GM19452 (cell line): ENCODE measurements at regions not wholly inside any gene's neighbourhood (a gene's known extent, or its start where the extent isn't known, plus 50 kb on each side); places are given as distances from the start of the nearest gene placed in this dataset.

ENCODE experiments used
- ATAC-seq: cut with Tn5 transposase; IDR thresholded peaks from one replicate; pipeline ENCODE4 v1.9.1; 2021; ENCODE audit not compliant: unreplicated experiment

DNA sequence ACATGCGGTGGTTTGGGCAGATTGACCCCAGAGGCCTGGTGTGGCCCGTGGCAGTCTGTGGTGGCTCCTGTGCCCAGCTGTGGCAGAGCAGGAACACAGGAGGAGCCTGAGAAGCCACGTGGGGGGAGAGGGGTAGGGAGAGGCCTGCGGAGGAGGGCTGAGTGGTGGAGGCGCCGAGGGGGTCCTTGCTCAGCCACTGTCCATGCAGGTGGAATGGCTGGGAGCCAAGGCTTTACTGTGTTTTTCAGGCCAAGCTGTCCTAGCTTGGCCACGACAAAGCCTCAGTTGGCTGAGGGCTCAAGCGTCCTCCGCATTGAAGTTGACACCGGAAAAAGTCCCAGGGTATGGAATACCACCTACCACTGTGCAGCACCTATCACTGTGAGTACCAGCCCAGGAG is 107.0 kb downstream of the VEGFA start:
- no peak for ATAC-seq

DNA sequence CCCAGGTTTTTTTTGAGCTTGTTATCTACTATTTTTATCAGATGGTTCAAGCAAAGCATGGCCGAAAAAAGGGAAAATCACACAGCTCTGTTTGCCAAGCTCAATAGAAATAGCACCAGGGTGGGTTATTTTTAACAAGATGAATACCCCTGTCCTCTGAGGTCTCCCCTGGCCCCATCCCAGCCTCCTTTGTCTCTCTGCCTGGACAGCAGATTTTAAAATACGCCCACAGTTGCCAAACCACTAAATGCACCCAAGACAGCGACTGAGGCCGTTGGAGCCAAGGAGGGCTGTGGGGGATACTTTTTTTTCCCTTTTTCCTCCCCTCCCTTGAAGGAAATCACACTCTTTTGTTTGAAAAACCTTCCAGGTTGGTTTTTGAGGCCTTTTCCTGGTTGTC is 106.6 kb downstream of the VEGFA start:
- no peak for ATAC-seq

DNA sequence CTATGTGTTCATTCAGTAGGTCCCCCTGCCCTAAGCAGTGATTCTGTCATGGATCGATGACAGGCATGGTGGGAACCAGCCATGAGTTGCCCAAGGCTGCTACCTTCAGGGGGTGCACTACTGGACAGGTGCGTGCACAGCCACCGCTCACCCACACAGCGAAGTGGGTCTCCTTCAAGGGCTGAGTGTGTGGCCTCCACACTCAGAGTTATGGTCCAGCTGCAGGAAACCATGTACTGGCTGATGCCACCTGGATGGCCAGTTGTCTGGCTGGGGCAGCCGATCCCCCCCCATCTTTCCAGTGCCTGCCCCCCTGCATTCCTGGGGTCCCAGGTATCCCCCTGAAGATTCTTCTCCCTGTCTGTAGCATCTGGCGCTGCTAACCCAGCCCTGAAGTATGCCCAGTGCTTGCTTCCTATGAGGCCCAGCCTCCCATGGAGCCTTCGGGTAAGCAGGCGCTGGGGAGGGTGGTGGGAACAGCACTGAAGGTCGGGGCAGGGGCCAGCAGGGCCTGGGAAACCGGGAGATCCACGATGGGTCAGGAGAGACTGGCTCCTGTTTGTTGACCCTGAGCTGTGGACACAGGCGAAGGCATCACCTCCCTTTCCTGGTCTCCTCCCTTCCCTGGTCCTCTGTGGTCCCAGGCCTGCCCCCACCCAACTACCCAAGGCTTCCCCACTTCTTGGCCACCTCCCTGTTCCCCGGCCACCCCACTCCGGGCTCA is 106.0 kb downstream of the VEGFA start:
- no peak for ATAC-seq

DNA sequence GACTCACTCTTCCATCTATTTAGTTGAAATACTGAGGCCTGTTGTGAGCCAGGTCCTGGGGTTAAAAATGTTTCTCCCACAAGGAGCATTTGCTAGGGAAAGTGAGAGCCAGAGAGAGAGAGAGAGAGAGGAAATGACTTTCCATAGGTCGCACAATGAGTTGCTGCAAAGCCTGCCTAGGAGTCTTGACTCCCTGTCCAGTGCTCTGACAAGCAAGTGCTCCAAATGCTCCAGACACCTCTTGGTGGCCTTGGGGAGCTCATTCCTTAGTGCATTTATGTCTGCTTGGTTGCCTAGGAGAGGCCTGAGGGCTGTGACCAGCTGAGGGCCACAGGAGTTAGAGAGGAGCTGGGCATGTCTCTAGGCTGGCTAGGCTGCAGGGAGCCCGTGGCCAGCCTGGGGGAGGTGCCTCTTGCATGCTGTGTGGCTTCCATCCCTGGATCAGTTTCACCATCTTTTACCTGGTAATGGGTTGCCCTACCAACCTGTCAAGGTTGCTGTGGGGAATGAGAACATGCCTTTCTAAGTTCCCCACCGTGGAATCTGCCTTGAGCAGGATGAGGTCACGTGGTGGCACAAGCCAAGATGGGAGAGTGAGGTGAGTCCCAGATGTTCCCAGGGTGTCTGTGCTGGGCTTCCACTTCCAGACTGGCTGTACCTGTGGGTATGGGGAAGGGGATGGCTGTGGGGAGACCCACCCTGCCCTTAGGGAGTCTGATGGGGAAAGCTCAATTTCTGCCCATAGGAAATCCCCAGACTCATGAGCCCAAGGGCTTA is 105.0 kb downstream of the VEGFA start:
- ATAC-seq, result no peak

DNA sequence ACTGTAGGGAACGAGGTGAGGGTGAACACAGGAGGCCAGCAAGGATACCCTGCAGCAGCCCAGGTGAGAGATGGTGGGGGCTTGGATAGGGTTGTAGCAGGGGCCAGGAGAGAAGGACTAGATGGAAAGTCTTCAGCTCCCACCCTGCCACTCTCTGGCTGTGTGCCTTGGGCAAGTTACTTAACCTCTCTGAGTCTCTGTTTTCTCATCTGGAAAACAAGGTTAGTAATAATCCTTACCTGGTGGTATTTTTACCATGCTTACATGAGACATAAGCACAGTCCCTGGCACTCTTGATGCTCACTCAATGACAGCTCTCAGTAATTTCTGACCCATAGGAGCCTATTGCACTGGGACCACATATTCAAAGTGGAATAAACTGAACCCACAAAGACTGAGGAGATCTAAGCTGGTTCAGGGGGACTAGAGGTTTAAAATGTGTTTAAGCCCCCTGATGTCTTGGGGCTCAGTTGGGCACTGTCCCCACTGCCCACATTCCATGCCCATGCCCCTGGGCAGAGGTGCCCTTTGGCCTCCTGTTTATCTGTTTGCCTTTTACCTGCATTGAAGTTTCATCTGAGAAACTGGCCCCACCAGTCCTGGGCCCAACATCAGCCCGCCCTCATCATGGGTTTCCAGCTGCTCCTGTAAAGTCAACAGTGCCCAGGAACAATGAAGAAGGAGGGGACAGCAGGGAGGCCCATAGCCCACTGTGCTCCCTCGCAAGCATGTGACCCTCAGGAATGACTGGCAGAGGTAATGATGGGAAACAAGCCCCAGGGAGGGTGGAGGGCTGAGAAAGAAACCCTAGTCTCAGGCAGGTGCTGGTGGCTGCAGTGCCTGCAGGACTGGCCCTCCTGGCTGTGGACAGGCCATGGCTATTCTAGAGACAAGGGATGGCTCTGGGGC is 104.0 kb downstream of the VEGFA start:
- ATAC-seq, result no peak

DNA sequence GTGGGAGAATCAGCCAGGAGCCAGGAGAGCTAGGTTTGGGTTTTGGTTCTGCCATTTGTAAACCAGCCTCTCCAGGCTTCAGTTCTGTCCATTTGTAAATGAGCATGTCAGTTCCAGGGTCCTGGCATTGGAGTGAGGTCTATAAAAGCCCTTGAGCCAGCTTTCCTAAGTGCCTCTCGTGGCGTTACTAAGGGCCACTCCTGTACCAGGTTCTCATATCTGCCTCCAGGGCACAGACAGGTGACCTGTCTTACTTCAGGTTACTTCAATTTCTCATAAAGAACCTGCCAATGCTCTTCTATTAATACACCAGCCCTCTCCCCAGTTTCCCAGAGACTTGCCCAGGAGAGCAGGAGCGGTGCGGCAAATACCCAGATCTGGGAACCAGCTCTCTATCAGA is 101.9 kb downstream of the VEGFA start:
- no peak for ATAC-seq

DNA sequence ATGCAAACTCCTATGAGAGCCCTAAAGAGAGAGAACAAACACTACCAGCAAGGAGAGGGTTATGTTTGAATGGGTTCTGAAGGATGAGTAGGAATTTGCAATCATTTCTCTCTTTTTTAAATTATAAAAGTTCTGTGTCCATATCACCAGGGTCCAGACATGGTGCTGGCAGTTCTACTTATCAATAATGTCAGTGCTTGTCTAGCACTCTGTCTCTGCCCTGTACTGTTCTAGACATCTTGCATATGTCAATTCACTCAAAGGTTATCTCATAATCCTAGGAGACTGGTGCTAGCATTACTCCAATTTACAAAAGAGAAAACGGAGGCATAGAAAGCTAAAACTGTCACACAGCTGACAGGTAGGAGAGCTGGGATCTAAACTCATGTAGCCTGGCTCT is 101.3 kb downstream of the VEGFA start:
- ATAC-seq, result no peak

DNA sequence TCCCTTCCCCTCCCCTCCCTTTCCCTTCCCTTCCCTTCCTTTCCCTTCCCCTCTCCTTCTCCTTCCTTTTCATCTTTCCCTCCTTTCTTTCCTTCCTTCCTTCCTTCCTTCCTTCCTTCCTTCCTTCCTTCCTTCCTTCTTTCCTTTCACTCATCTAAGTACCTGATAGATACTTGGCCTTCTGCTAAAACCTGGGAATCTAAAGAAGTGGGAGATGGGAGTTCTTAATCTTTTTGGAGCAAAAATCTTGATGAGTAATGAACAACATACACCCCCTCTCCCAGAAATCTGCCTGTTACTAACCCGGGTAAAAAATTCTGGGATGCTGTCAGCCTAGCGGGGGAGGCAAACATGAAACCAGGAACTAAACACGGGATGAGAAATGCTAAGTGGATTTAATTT is 100.7 kb downstream of the VEGFA start:
- no peak for ATAC-seq

DNA sequence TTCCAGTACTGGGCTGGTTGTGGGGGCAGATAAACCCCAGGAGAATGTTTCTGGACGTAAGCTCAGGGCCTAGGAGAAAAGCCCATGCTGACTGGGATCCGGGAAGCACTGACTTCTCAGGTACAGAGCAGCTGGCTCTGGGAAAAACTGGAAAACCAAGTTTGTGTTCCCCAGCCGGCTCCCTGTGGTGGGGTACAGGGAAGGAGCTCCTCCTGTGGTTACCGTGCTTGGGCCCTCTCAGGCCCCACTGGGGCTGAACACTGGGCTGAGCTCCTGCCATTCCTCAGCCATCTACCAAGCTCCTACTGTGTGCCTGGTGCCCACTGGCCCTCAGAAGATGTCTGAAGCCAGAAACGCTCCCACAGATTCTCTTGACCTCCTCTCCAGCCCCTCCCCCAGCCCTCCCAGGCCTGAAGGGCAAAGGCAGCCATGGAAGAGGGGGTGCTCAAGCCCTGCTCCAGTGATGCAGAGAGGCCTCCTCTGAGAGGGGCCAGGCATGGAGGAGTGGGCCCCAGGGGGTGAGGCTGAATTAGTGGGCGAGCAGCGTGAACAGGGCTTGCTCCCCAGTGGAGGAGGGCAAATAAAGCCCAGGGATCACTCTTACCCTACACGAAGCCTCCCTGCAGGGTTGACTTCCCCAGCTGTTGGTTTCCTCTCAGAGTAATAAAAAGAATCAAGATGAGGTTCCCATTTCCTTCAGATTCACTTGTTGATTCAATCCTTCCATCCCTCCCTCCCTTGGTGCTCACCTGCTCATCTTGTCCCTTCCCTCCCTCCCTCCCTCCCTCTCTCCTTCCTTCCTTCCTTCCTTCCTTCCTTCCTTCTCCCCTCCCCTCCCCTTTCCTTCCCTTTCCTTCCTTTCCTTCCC is 100.0 kb downstream of the VEGFA start:
- no peak for ATAC-seq

DNA sequence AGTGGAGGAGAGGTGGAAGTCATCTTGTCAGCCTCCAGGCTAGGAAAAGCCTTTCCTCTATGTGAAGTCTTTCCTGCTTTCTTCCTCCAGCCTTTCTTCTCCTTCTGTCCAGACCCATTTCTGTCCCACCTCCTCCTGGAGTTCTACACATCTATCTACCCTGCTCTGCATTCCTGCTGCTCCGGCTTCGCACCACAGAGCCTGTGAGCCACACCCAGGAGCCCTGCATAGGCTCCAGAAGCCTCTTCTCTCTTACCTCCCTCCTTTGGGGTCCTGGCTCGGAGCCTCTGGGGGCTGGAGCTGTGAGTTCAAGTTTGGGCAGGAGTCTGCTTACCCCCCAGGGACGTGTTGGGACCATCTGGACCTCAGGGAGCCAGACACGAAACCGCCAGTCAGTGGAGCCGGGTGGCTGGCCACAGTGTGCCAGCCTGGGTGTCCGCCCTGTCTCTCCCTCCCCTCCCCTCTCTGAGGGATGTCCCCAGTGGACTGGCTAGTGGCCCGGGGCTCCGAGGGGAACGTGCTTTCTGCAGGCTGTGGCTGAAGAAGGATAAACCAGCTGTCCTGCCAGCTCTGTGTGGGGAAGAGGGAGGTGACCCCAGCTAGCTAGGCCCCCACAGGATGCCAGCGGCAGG is 99.2 kb downstream of the VEGFA start:
- ATAC-seq, result no peak

DNA sequence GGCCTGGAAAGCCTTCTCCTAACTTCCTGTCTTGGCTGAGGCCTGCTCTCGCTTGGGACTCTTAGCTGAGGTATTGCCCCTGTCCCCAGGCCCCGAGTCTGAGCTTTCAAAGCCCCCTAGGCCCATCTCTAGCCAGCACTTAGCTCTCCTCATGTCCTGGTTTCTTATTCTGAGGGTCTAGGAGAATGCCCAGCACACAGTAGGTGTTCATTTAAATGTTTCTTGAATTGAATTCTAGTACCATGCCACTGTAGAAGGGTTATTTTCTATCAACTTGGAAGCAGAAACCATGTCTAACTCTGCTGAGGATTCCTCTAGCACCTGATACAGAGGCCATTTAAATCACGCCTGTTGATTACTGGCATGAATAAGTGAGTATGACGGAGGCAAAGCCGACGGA is 98.5 kb downstream of the VEGFA start:
- no peak for ATAC-seq

DNA sequence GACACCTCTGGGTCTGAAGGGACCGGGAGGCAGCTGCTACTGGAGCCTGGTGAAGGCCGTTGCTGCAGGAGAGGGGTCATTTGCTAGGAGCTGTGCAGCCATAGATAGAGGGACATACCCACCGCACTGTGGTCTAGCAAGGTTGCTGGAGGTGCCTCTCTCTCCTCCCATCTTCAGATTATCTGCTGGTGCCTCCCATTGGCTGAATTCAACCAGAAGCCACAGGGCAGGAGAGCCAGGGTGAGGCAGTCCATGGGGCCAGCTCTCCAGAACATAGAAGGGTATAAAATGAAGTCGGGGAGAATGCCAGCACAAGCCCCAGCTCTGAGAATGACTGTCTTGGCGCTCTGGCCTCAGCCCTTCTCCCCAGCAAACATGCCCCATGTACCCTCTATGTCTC is 98.0 kb downstream of the VEGFA start:
- no peak for ATAC-seq

DNA sequence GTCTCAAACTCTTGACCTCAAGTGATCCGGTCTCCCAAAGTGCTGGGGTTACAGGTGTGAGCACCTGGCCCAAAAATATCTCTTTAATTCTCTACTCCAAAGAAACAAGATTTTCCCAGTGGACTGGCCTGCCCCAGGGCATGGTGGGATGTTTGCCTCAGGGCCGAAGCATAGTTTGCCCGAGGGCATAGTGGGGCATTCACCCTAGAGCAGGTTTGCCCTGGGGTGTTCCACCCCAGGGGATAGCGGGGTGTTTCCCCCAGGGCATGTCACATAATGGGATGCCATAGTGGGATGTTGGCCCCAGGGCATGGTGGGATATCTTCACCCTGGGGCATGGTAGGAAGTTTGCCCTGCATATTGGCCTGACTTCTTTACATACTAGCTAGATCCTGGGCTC is 97.2 kb downstream of the VEGFA start:
- ATAC-seq, result no peak

DNA sequence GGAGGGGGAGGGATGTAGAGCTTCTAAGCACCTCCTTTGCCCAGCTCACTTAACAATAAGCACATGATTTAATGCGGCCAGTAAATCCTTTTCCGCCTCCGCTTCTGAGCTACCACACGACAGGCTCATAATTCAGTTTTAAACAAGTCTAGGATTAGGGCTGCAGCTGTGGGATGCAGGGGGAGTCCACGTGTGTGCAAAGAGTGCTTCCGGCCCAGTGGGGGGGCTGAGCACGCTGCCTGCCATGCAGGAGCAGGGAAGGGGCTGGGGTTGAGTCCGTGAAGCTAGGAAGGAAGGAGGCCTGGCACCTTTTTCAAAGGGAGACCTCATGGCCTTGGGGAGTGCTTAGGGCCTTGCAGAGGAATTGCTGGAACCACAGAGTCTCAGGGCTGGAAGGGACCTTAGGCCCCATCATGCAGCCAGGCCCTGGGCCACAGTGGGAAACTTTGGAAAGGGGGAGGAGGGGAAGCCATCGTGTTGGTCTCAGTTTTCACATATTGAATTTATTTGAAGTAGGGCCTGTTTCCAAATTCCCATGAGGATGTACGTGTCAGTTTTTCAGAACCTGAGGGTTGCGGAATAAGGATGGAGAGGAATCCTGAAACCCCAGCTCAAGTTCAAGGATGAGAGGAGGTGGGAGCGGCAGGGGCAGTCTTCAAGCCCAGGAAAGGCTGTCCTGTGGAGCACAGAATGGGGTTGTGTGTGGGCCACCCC is 96.1 kb downstream of the VEGFA start:
- no peak for ATAC-seq

DNA sequence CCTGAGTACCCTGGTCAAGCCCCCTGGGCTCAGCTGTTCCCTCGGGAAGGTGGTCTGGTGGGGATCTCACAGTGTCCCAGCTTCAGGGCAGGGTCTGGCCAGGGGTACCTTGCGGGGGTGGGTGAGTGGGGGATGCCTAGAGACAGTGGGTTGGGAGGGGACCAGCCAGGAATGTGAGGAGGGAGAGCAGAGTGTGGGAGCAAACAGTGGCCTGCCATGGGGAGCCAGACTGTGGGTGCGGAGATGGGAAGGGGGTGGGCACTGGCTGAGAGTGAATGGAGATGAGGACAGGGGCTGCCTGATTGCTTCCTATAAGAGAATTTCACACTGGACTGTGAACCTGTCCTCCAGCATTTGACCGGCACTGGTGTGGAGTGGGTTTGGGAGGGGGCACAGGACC is 95.1 kb downstream of the VEGFA start:
- ATAC-seq, result no peak

DNA sequence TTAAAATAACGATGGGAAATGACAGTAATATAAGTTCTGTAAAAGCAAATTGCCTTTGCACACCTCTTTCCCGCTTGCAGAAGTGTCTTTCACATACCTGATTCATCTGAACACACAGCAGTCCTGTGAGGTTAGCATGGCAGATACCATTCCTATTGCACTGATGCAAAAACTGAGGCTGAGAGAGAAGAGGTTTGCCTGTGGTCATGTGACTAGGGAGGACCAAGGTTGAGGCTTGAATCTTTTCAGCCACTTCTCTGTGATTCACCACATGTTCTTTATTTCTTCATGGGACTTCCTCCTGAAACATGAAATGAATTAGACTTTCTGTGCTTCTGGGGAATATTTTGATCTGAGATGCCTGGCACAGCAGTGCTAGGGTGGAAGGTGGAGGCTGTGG is 92.9 kb downstream of the VEGFA start:
- ATAC-seq, result no peak

DNA sequence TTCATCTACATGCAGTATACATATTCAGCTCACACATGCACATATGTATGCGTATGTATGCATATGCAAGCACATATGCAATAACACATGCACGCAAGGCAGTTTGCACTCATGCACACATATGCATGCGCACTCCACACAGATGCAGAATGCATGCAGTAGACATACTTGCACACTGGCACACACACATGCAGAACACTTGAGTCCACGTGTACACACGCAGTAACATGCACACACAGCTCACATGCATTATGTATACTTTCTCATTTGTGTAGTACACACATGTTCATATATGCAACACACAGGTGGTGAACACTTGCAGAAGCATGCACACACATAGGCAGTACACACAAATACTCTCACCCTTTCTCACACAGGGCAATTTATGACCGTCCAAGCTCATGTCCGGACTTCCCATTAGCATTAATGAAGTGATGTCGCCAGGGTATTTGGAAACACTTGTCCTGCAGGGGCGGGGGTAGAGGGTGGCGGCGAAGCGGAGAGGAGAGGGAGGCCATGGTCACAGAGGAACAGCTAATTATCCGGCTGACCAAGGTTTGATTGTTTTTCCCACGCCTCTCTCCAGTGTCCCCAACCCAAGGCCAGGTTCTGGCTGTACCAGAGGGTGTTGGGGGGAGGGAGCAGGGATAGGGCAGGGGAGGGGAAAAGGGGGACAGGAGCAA is 91.3 kb downstream of the VEGFA start:
- no peak for ATAC-seq

DNA sequence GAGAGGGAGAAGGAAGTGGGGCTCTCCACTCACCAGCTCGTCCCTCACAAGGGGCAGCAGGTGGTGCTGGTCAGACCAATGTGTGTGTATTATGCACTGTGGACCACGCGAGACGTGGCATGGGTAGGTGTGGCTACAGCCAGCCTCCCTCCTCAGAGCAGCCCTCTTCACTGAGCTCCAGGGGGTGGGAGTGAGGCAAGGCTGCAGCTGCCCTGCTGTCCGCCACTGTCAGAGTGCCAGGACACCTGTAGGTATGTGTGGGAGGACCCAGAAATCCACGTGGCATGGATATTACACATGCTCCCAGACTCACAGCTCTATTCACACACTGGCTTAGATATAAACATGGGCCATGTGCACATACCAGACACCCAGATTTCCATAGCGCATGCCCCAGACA is 90.3 kb downstream of the VEGFA start:
- no peak for ATAC-seq

DNA sequence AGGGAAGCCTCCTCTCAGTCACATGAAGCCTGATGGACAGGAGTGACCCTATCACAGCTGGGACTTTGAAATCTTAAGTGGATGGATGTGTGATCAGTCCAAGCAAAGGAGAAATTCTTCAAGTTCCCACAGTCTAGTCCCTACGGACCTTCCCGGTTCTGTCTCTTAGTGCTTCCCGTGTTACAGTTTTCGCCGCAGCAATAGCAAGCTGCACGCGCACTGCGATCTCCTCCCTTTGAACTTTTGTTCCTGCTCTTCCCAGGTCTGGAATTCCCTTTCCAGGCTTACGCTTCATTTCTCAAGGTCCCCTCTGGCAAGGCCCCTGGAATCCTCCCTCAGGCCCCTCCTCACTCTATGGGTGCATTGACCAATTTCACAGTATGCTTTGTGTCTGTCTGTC is 89.2 kb downstream of the VEGFA start:
- no peak for ATAC-seq
